Psoas muscle (tissue), 7 donors: ENCODE measurements at regions not wholly inside any gene's neighbourhood (a gene's known extent, or its start where the extent isn't known, plus 50 kb on each side); places are given as distances from the start of the nearest gene placed in this dataset.

Experiments
- ATAC-seq, 4 donors: fragments of 200-7000 bp; cut with Tn5 transposase; one replicate each; pipeline ENCODE4 v1.9.1; 2020; ENCODE audit warnings: moderate library complexity in 3 of 4, mild to moderate bottlenecking in 2 of 4
- DNase-seq, 2 donors: peaks; one replicate each; pipeline ENCODE4 v3.0.0-alpha.2; 2020
- H3K27ac ChIP-seq: fragments of 200-600 bp; one replicate; pipeline ENCODE4 v1.8.0; 2022
- H3K27me3 ChIP-seq, 3 donors: fragments of 200-600 bp in 1 of 3; one replicate each; pipeline versions ENCODE4 v1.6.1 to v1.8.0; 2013 to 2022; ENCODE audit warnings: low read length in 2 of 3, mild to moderate bottlenecking in 2 of 3, moderate library complexity in 1 of 3; ENCODE audit not compliant: insufficient read depth in 3 of 3
- H3K36me3 ChIP-seq, 2 donors: fragments of 200-600 bp in 1 of 2; one replicate each; pipeline versions ENCODE4 v1.6.1 to v1.8.0; 2013 to 2022; ENCODE audit warnings: low read depth in 1 of 2, mild to moderate bottlenecking in 1 of 2, moderate library complexity in 1 of 2; ENCODE audit not compliant: insufficient read depth in 1 of 2
- H3K4me1 ChIP-seq: fragments of 200-600 bp; one replicate; pipeline ENCODE4 v1.8.0; 2022
- H3K4me3 ChIP-seq: fragments of 200-600 bp; one replicate; pipeline ENCODE4 v1.8.0; 2022; ENCODE audit warnings: mild to moderate bottlenecking
- H3K9me3 ChIP-seq: fragments of 200-600 bp; one replicate; pipeline ENCODE4 v1.8.0; 2022
- CTCF ChIP-seq: fragments of 200-600 bp; IDR thresholded peaks from one replicate; pipeline ENCODE4 v1.8.0; 2022; ENCODE audit warnings: antibody characterized with exemption
- WGBS, 3 donors: extraction: QIAGEN DNeasy Blood & Tissue Kit; methylation state at CpG; one replicate each; pipeline versions ENCODE4 v1.1.6 to v1.1.7; 2013; 5-methylcytosine and 5-hydroxymethylcytosine counted together
- intact Hi-C, 2 donors: fragments of 100-400 bp; cut with DNase I; formaldehyde crosslinking; loops; one replicate each; pipeline versions ENCODE4 v1.11.0 to v1.14.2; 2022
- donor health status: healthy with polysubstance abuse.
- donor health status: DM: no; HTN: no; CAD: no; lungs with moderate emphysema.
- donor health status: Bipolar disorder and iron deficiency.
- donor health status: healthy.
- donor health status: DM: yes; HTN: yes; CAD: no.
- donor health status: DM: no; HTN: no; CAD: no.
- donor health status: DM: yes; HTN: yes; CAD: no.

GRCh38 chr16:26658486-26658885 lies 408.2 kb upstream of the C16orf82 start:
- 57 to 78% (median 64%) methylated on average over 2 of the region's 2 CpGs for WGBS, 3 donors
- no peak overlapping the region for H3K4me3 ChIP-seq
- no peak for ATAC-seq
- no peak for DNase-seq
- no peak overlapping the region for H3K27ac ChIP-seq
- peaks cover 10% of the 10 kb centered on the region for H3K9me3 ChIP-seq
- intact Hi-C loops: no loop called here
- no peaks in the 10 kb centered on the region for H3K4me1 ChIP-seq
- H3K36me3 ChIP-seq: no peaks in the 10 kb centered on the region
- H3K27me3 ChIP-seq: no peaks in the 10 kb centered on the region
- TF ChIP-seq CTCF: no peak

GRCh38 chr16:26658915-26659314 lies 407.8 kb upstream of the C16orf82 start:
- 55 to 72% (median 59%) methylated on average over 2 of the region's 2 CpGs for WGBS, 3 donors
- TF ChIP-seq CTCF: no peak
- DNase-seq: no peak

GRCh38 chr16:26664086-26664485 lies 402.6 kb upstream of the C16orf82 start:
- H3K9me3 ChIP-seq: no peaks in the 10 kb centered on the region
- no peaks in the 10 kb centered on the region for H3K36me3 ChIP-seq
- no peak for DNase-seq
- no peaks in the 10 kb centered on the region for H3K4me1 ChIP-seq
- WGBS, 3 donors: 77 to 82% (median 79%) methylated on average over 4 of the region's 4 CpGs
- H3K4me3 ChIP-seq: no peak overlapping the region
- no peak for TF ChIP-seq CTCF
- no peak for ATAC-seq
- no peaks in the 10 kb centered on the region for H3K27me3 ChIP-seq
- no peak overlapping the region for H3K27ac ChIP-seq
- intact Hi-C loops: no loop called here

More at GRCh38 chr16:26658915-26659314, 407.8 kb upstream of the C16orf82 start:
- H3K27me3 ChIP-seq: no peaks in the 10 kb centered on the region
- H3K9me3 ChIP-seq: peaks cover 10% of the 10 kb centered on the region
- no peak for ATAC-seq
- H3K4me1 ChIP-seq: no peaks in the 10 kb centered on the region
- intact Hi-C loops: no loop called here
- no peaks in the 10 kb centered on the region for H3K36me3 ChIP-seq
- no peak overlapping the region for H3K27ac ChIP-seq
- no peak overlapping the region for H3K4me3 ChIP-seq

- Histone ChIP-seq H3K9me3 (no peaks in the 10 kb centered on the region), H3K27me3 (no peaks in the 10 kb centered on the region), H3K4me1 (no peaks in the 10 kb centered on the region), H3K36me3 (no peaks in the 10 kb centered on the region), H3K27ac (no peak overlapping the region), H3K4me3 (no peak overlapping the region)
- DNase-seq: no peak
- no peak for ATAC-seq
- TF ChIP-seq CTCF: no peak
- WGBS, 3 donors: 21 to 41% (median 24%) methylated on average over 13 of the region's 13 CpGs
- intact Hi-C loops: no loop called here
These were observed 401.4 kb upstream of the C16orf82 start for GRCh38 chr16:26665166-26665939.

GRCh38 chr16:26666486-26666885 lies 400.2 kb upstream of the C16orf82 start:
- no peaks in the 10 kb centered on the region for H3K9me3 ChIP-seq
- H3K27me3 ChIP-seq: no peaks in the 10 kb centered on the region
- no peak overlapping the region for H3K27ac ChIP-seq
- intact Hi-C loops: no loop called here
- no peak overlapping the region for H3K4me3 ChIP-seq
- 82 to 89% (median 88%) methylated on average over 2 of the region's 2 CpGs for WGBS, 3 donors
- no peaks in the 10 kb centered on the region for H3K36me3 ChIP-seq
- TF ChIP-seq CTCF: no peak
- DNase-seq (no peak), ATAC-seq (no peak)
- H3K4me1 ChIP-seq: no peaks in the 10 kb centered on the region
